ENCODE measurements at regions not wholly inside any gene's neighbourhood (a gene's known extent, or its start where the extent isn't known, plus 50 kb on each side); places are given as distances from the start of the nearest gene placed in this dataset.

DNA sequence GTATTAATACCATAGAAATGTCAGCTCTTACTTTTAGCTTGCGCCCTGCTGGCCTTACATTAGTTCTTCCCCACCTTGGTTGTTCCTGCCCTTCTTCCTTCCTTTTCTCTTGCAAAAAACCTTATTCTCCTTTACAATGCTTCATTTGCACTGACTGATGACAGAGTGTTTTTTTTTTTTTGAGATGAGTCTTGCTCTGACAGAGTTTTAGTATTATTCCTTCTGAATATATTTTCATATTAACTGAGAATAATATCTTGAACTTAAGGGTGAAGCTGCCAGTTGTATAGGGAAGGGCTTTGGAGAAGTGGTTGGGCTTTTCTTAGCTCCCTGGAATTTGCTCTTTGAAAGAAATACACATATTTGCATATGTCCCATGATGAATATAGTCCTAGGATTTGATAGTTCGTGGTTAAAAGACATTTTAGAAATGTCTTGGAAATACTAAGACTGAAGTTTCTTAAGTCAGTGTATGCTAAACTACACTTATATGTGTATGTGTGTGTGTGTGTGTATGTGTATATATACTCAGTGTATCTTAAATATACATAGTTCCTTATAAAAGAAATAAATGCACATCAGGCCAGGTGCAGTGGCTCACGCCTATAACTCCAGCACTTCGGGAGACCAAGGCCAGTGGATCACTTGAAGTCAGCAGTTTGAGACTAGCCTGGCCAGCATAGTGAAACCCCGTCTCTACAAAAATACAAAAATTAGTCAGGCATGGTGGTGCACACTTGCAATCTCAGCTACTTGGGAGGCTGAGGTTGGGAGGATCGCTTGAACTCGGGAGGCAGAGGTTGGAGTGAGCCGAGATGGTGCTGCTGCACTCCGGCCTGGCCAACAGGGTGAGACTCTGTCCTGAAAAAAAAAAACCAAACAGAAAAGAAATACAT is 216.1 kb upstream of the MYLIP start:
- Histone ChIP-seq H3K4me3 (ENCODE audit: control insufficient read depth in 1 of 2, extremely low read depth in 1 of 2, low read length in 1 of 2) (no peak overlapping the region), H3K4me1 (ENCODE audit: control insufficient read depth in 1 of 2, extremely low read depth in 1 of 2, insufficient read depth in 2 of 2, low read length in 2 of 2) (no peaks in the 10 kb centered on the region), H3K36me3 (ENCODE audit: control insufficient read depth in 2 of 2, extremely low read depth in 1 of 2, insufficient read depth in 1 of 2, low read length in 1 of 2) (no peaks in the 10 kb centered on the region), H3K27ac (ENCODE audit: low read length) (no peak overlapping the region), H3K9me3 (no peaks in the 10 kb centered on the region), H3K27me3 (replicated peaks in 1 of 2; ENCODE audit: control insufficient read depth in 2 of 2, extremely low read depth in 1 of 2, insufficient read depth in 2 of 2, low read length in 1 of 2) (peaks cover 0 to 2% of the 10 kb centered on the region in 2 experiments)
- H3K27ac Mint-ChIP-seq = no peak overlapping the region
- no peaks in the 10 kb centered on the region for H3K36me3 Mint-ChIP-seq
- ATAC-seq (replicated peaks in 1 of 4) = no peak
- WGBS (ENCODE audit: insufficient coverage) = 100% methylated on average over 2 of the region's 9 CpGs
- CTCF ChIA-PET = no interaction called here
- no peaks in the 10 kb centered on the region for H3K9me3 Mint-ChIP-seq
- no peak for DNase-seq
- H3K4me1 Mint-ChIP-seq = no peaks in the 10 kb centered on the region
- no peak overlapping the region for H3K4me3 Mint-ChIP-seq
- POLR2A ChIA-PET = interaction anchor here in 1 of 2 donors (0.7 kb wide), 1 partner anchor 11 kb away, joined by 5 read pairs; no protein-coding TSS in a partner anchor
- no peaks in the 10 kb centered on the region for H3K27me3 Mint-ChIP-seq

DNA sequence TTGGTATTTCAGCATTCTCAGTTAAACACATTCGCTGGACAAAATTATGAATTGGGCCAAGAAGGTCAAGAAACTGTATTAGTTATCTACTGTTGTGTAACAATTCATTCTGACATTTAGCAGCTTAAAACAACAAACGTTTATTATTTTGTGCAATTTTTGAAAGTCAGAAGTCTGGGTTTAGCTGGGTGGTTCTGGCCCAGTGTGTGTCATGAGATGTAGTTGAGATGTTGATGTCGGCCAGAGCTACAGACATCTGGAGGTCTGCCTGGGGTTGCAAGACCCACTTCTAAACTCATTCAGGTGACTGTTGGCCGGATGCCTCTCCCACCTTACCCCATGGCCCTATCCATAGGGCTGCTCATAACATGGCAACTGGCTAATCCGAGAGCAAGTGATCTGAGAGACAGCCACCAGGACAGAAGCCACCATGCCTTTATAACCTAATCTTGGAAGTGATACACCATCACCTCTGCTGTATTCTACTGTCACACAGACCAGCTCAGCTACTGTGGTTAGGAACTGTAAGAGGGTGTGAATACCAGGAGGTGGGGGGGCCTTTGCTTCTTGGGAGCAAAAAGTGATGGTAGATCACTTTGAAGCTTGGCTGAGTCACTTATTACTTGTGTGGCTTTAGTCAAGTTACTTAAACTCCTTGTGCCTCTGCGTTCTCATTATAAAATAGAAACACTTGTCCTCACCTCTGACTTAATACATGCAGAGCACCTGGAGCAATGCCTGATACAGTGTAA is 217.0 kb upstream of the MYLIP start:
- ChIA-PET CTCF (no interaction called here), POLR2A (interaction anchor here in 1 of 2 donors (0.5 kb wide), 1 partner anchor 217 kb away, joined by 3 read pairs; the partner anchor contains the start of gene MYLIP)
- Histone ChIP-seq H3K27ac (ENCODE audit: low read length) (no peak overlapping the region), H3K4me3 (ENCODE audit: control insufficient read depth in 1 of 2, extremely low read depth in 1 of 2, low read length in 1 of 2) (no peak overlapping the region), H3K36me3 (ENCODE audit: control insufficient read depth in 2 of 2, extremely low read depth in 1 of 2, insufficient read depth in 1 of 2, low read length in 1 of 2) (no peaks in the 10 kb centered on the region), H3K27me3 (replicated peaks in 1 of 2; ENCODE audit: control insufficient read depth in 2 of 2, extremely low read depth in 1 of 2, insufficient read depth in 2 of 2, low read length in 1 of 2) (peaks cover 0 to 2% of the 10 kb centered on the region in 2 experiments), H3K9me3 (no peaks in the 10 kb centered on the region), H3K4me1 (ENCODE audit: control insufficient read depth in 1 of 2, extremely low read depth in 1 of 2, insufficient read depth in 2 of 2, low read length in 2 of 2) (no peaks in the 10 kb centered on the region)
- 88% methylated on average over 3 of the region's 6 CpGs for whole genome bisulfite sequencing (ENCODE audit: insufficient coverage)
- ATAC-seq (replicated peaks in 1 of 4) = no peak
- H3K36me3 Mint-ChIP-seq = no peaks in the 10 kb centered on the region
- no peak overlapping the region for H3K27ac Mint-ChIP-seq
- no peaks in the 10 kb centered on the region for H3K27me3 Mint-ChIP-seq
- no peak overlapping the region for H3K4me3 Mint-ChIP-seq
- H3K9me3 Mint-ChIP-seq = no peaks in the 10 kb centered on the region
- no peaks in the 10 kb centered on the region for H3K4me1 Mint-ChIP-seq
- no peak for DNase-seq

DNA sequence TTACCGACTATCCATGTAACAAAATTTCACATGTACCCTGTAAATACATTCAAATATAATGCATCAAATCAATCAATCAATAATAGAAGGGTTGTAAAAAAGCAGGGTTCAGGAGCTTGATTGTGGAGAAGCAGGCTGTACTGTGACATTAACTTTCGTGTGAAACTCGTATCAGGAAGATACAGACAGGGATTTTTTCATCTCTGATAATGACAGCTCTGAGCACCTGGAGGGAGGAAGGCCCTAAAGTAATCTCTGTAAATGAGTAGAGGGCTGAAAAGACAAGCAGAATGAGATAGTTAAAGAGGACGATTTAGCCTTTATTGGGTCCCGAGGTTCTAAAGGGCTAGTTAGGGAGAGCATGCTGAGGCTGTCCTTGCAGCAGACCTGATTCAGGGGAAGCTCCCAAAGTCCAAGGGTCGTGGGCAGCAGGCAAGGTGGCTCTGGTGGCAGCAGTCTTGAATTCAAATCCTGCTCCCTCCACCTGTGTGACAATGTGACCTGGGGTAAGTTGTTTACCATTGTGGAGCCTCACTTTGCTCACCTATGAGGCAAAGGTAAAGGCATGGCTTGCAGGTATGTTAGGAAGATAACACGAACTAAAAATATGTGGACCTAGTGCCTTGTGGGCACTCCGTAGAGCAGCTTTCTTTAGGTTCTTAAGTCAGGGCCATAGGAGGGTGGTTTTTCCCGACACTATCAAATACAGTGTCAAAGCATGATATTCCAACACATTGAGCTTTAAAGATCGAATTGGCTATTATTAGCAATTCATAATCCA is 219.4 kb upstream of the MYLIP start:
- H3K9me3 Mint-ChIP-seq = no peaks in the 10 kb centered on the region
- H3K4me1 Mint-ChIP-seq = peaks cover 0 to 2% (median 0%) of the 10 kb centered on the region in 3 donors
- no peak for DNase-seq
- Histone ChIP-seq H3K27me3 (replicated peaks in 1 of 2; ENCODE audit: control insufficient read depth in 2 of 2, extremely low read depth in 1 of 2, insufficient read depth in 2 of 2, low read length in 1 of 2) (peaks cover 0 to 2% of the 10 kb centered on the region in 2 experiments), H3K9me3 (no peaks in the 10 kb centered on the region), H3K4me3 (ENCODE audit: control insufficient read depth in 1 of 2, extremely low read depth in 1 of 2, low read length in 1 of 2) (no peak overlapping the region), H3K36me3 (ENCODE audit: control insufficient read depth in 2 of 2, extremely low read depth in 1 of 2, insufficient read depth in 1 of 2, low read length in 1 of 2) (no peaks in the 10 kb centered on the region), H3K4me1 (ENCODE audit: control insufficient read depth in 1 of 2, extremely low read depth in 1 of 2, insufficient read depth in 2 of 2, low read length in 2 of 2) (no peaks in the 10 kb centered on the region), H3K27ac (ENCODE audit: low read length) (no peak overlapping the region)
- H3K27me3 Mint-ChIP-seq = no peaks in the 10 kb centered on the region
- ChIA-PET POLR2A (no interaction called here), CTCF (no interaction called here)
- H3K36me3 Mint-ChIP-seq = no peaks in the 10 kb centered on the region
- H3K4me3 Mint-ChIP-seq = no peak overlapping the region
- 72% methylated on average over 4 of the region's 10 CpGs for WGBS (ENCODE audit: insufficient coverage)
- no peak overlapping the region for H3K27ac Mint-ChIP-seq
- no peak for ATAC-seq (replicated peaks in 1 of 4)

DNA sequence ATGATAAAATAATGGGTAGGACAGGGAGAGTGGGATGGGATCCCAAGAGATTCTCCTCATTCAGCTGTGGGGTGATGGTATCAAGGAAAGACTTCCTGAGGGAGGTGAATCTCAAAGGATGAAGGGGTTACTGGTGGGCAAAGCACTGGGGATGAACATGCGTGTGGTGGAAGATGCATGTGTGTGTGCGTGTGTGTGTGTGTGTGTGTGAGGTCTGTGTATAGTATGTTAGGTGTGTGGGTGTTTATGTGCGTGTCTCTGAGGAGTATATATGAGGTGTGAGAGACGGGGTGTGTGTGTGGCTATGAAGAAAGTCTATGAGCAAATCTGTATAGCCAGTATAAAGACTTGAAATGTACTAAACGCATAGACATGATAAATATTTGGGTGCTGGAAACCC is 220.0 kb upstream of the MYLIP start:
- H3K9me3 Mint-ChIP-seq = no peaks in the 10 kb centered on the region
- H3K27me3 Mint-ChIP-seq = no peaks in the 10 kb centered on the region
- no peak overlapping the region for H3K4me3 Mint-ChIP-seq
- no peaks in the 10 kb centered on the region for H3K36me3 ChIP-seq (ENCODE audit: control insufficient read depth in 2 of 2, extremely low read depth in 1 of 2, insufficient read depth in 1 of 2, low read length in 1 of 2)
- H3K27ac Mint-ChIP-seq = no peak overlapping the region
- peaks cover 0 to 2% (median 0%) of the 10 kb centered on the region in 3 donors for H3K4me1 Mint-ChIP-seq
- ATAC-seq (replicated peaks in 1 of 4) = no peak
- peaks cover 0 to 2% of the 10 kb centered on the region in 2 experiments for H3K27me3 ChIP-seq (replicated peaks in 1 of 2; ENCODE audit: control insufficient read depth in 2 of 2, extremely low read depth in 1 of 2, insufficient read depth in 2 of 2, low read length in 1 of 2)
- H3K36me3 Mint-ChIP-seq = no peaks in the 10 kb centered on the region
- CTCF ChIA-PET = no interaction called here
- H3K9me3 ChIP-seq = no peaks in the 10 kb centered on the region
- H3K4me3 ChIP-seq (ENCODE audit: control insufficient read depth in 1 of 2, extremely low read depth in 1 of 2, low read length in 1 of 2) = no peak overlapping the region
- POLR2A ChIA-PET = no interaction called here
- WGBS (ENCODE audit: insufficient coverage) = 77% methylated on average over 3 of the region's 5 CpGs
- H3K4me1 ChIP-seq (ENCODE audit: control insufficient read depth in 1 of 2, extremely low read depth in 1 of 2, insufficient read depth in 2 of 2, low read length in 2 of 2) = no peaks in the 10 kb centered on the region
- H3K27ac ChIP-seq (ENCODE audit: low read length) = no peak overlapping the region
- DNase-seq = no peak

DNA sequence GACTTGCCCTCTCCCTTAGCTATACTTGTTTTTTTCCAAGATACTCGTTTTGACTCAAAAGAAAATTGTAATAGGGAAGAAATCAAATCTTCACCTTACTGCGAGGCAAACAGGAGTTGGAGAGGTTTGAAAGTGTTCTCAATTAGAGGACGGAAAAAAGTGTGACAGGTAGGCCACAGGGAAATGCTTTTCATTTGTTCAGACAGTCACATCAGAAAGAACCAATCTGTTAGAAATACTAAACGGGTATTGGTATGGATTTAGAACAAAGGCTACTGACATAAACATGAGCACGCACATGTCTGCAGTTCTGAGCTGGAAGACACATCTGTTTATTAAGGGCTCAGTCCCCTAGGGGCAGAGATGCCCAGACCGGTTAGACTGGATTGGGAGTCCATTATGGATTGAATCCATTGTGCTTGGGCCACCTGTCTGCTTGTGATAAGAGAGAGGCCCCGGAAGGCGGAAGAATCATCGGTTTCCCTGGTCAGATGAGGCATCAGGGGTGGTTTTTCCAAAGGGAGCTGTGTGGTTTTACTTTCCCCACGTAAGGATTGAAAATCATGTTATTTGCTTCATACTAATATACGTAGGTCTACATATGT is 220.9 kb upstream of the MYLIP start:
- Histone ChIP-seq H3K27me3 (replicated peaks in 1 of 2; ENCODE audit: control insufficient read depth in 2 of 2, extremely low read depth in 1 of 2, insufficient read depth in 2 of 2, low read length in 1 of 2) (peaks cover 0 to 2% of the 10 kb centered on the region in 2 experiments), H3K27ac (ENCODE audit: low read length) (no peak overlapping the region), H3K4me1 (ENCODE audit: control insufficient read depth in 1 of 2, extremely low read depth in 1 of 2, insufficient read depth in 2 of 2, low read length in 2 of 2) (no peaks in the 10 kb centered on the region), H3K4me3 (ENCODE audit: control insufficient read depth in 1 of 2, extremely low read depth in 1 of 2, low read length in 1 of 2) (no peak overlapping the region), H3K36me3 (ENCODE audit: control insufficient read depth in 2 of 2, extremely low read depth in 1 of 2, insufficient read depth in 1 of 2, low read length in 1 of 2) (no peaks in the 10 kb centered on the region), H3K9me3 (no peaks in the 10 kb centered on the region)
- POLR2A ChIA-PET = interaction anchor here in 1 of 2 donors (0.6 kb wide), 1 partner anchor 299 kb away, joined by 5 read pairs; no protein-coding TSS in a partner anchor
- CTCF ChIA-PET = no interaction called here
- H3K4me1 Mint-ChIP-seq = peaks cover 0 to 2% (median 0%) of the 10 kb centered on the region in 3 donors
- no peaks in the 10 kb centered on the region for H3K9me3 Mint-ChIP-seq
- DNase-seq = no peak
- ATAC-seq (replicated peaks in 1 of 4) = no peak
- no peak overlapping the region for H3K27ac Mint-ChIP-seq
- 80% methylated on average over 7 of the region's 11 CpGs for WGBS (ENCODE audit: insufficient coverage)
- peaks cover 0 to 2% of the 10 kb centered on the region in 2 donors for H3K27me3 Mint-ChIP-seq
- no peak overlapping the region for H3K4me3 Mint-ChIP-seq
- no peaks in the 10 kb centered on the region for H3K36me3 Mint-ChIP-seq
